PC-9 (cell line): ENCODE measurements at regions not wholly inside any gene's neighbourhood (a gene's known extent, or its start where the extent isn't known, plus 50 kb on each side); places are given as distances from the start of the nearest gene placed in this dataset.

Experiments used
- BruUV-seq: library from RNA; stranded (reverse); fragments of 400-500 nt; replicated peaks from 2 replicates; lab custom pipeline; 2021; lab: Mats Ljungman, UMichigan
- CTCF ChIA-PET: fragments of 300-600 bp; sonication (Branson Sonifier 250); formaldehyde crosslinking; loops from one replicate; lab custom pipeline; 2022; ENCODE audit warnings: antibody characterized with exemption; lab: Charles Lee
- POLR2A ChIA-PET: fragments of 300-600 bp; sonication (Branson Sonifier 250); formaldehyde crosslinking; loops from one replicate; lab custom pipeline; 2022; ENCODE audit warnings: antibody characterized with exemption; ENCODE audit not compliant: unreplicated experiment; lab: Charles Lee
- DNase-seq, 2 experiments: peaks; one replicate each; pipeline versions ENCODE4 v3.0.0 to v3.0.0-alpha.2; 2015 to 2022; ENCODE audit warnings: mixed read lengths in 1 of 2
- H2AFZ ChIP-seq: fragments of 200-600 bp; sonication (generic); 2 replicates; pipeline ENCODE4 v1.8.1; 2017; ENCODE audit warnings: antibody characterized with exemption
- H3F3A ChIP-seq: fragments of 200-600 bp; sonication (generic); 2 replicates; pipeline ENCODE4 v1.8.1; 2017; ENCODE audit warnings: antibody characterized with exemption, mild to moderate bottlenecking, low read depth; ENCODE audit not compliant: insufficient read depth
- H3K27ac ChIP-seq: fragments of 200-600 bp; sonication (generic); 2 replicates; pipeline ENCODE4 v1.6.1; 2016; ENCODE audit warnings: mixed run types
- H3K27me3 ChIP-seq: fragments of 200-600 bp; sonication (generic); 2 replicates; pipeline ENCODE4 v1.6.1; 2016; ENCODE audit warnings: low read depth, mixed run types; ENCODE audit not compliant: insufficient read depth
- H3K36me3 ChIP-seq: fragments of 200-600 bp; sonication (generic); 2 replicates; pipeline ENCODE4 v1.6.1; 2016; ENCODE audit warnings: low read depth, mixed run types
- H3K4me1 ChIP-seq: fragments of 200-600 bp; sonication (generic); replicated peaks from 2 replicates; pipeline ENCODE4 v1.6.1; 2016; ENCODE audit warnings: mixed run types; ENCODE audit not compliant: insufficient read depth
- H3K4me2 ChIP-seq: fragments of 200-600 bp; sonication (generic); 2 replicates; pipeline ENCODE4 v1.6.1; 2017; ENCODE audit warnings: mixed run types
- H3K4me3 ChIP-seq: fragments of 200-600 bp; sonication (generic); 2 replicates; pipeline ENCODE4 v1.6.1; 2016; ENCODE audit warnings: mixed run types
- H3K79me2 ChIP-seq: fragments of 200-600 bp; sonication (generic); 2 replicates; pipeline ENCODE4 v1.6.1; 2017; ENCODE audit warnings: low read depth, mixed run types
- H3K9me2 ChIP-seq: fragments of 200-600 bp; sonication (generic); 2 replicates; pipeline ENCODE4 v1.8.1; 2017; ENCODE audit warnings: mild to moderate bottlenecking; ENCODE audit not compliant: insufficient read depth
- H3K9me3 ChIP-seq: fragments of 200-600 bp; sonication (generic); 2 replicates; pipeline ENCODE4 v1.8.1; 2016; ENCODE audit warnings: low read depth; ENCODE audit not compliant: insufficient read depth
- H4K20me1 ChIP-seq: fragments of 200-600 bp; sonication (generic); 2 replicates; pipeline ENCODE4 v1.8.1; 2017; ENCODE audit not compliant: insufficient read depth
- EZH2 ChIP-seq: fragments of 200-600 bp; sonication (generic); IDR thresholded peaks from 2 replicates; pipeline ENCODE4 v1.8.0; 2017; ENCODE audit warnings: antibody characterized with exemption, low read depth
- intact Hi-C: fragments of 100-400 bp; cut with micrococcal nuclease; formaldehyde crosslinking; loops from one replicate; pipeline ENCODE4 v1.10.0; 2022; ENCODE audit not compliant: unreplicated experiment
- TF ChIP-seq, protein P1 (sequence below): fragments of 200-600 bp; sonication (generic); conservative IDR thresholded peaks from 2 replicates; pipeline ENCODE4 v1.6.1; 2017; ENCODE audit warnings: mixed run types, antibody characterized with exemption, mild to moderate bottlenecking, moderate library complexity

DNA sequence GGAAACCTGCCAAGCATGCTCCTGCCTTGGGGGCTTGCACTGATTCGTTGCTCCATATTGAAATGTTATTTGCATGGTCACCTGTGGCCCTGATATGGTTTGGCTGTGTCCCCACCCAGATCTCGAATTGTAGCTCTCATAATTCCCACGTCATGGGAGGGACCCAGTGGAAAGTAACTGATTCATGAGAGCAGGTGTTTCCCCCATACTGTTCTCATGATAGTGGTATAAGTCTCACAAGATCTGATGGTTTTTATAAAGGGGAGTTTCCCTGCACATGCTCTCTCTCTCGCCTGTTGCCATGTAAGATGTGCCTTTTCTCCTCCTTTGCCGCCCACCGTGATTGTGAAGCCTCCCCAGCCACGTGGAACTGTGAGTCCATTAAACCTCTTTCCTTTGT, 402.4 kb downstream of the ETS1 start:
- H3K9me3 ChIP-seq: peaks cover 14% of the 10 kb centered on the region; the same call in 1 of the 2 replicates
- intact Hi-C loops: no loop called here
- H3K9me2 ChIP-seq: no peaks in the 10 kb centered on the region
- H3K79me2 ChIP-seq: no peaks in the 10 kb centered on the region
- no peak overlapping the region for H3K4me3 ChIP-seq
- H3K4me1 ChIP-seq: peaks cover 9% of the 10 kb centered on the region; the same call in 1 of the 2 replicates
- BruUV-seq: no TSS peak
- no peak overlapping the region for H3K27ac ChIP-seq
- no peak for DNase-seq
- H3K4me2 ChIP-seq: no peak overlapping the region
- TF ChIP-seq, protein P1, sequence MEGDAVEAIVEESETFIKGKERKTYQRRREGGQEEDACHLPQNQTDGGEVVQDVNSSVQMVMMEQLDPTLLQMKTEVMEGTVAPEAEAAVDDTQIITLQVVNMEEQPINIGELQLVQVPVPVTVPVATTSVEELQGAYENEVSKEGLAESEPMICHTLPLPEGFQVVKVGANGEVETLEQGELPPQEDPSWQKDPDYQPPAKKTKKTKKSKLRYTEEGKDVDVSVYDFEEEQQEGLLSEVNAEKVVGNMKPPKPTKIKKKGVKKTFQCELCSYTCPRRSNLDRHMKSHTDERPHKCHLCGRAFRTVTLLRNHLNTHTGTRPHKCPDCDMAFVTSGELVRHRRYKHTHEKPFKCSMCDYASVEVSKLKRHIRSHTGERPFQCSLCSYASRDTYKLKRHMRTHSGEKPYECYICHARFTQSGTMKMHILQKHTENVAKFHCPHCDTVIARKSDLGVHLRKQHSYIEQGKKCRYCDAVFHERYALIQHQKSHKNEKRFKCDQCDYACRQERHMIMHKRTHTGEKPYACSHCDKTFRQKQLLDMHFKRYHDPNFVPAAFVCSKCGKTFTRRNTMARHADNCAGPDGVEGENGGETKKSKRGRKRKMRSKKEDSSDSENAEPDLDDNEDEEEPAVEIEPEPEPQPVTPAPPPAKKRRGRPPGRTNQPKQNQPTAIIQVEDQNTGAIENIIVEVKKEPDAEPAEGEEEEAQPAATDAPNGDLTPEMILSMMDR: no peak
- TF ChIP-seq EZH2: no peak
- no peak overlapping the region for H2AFZ ChIP-seq
- H3F3A ChIP-seq: no peaks in the 10 kb centered on the region
- H4K20me1 ChIP-seq: no peaks in the 10 kb centered on the region
- H3K27me3 ChIP-seq: no peaks in the 10 kb centered on the region
- CTCF ChIA-PET: no interaction called here
- POLR2A ChIA-PET: no interaction called here
- no peaks in the 10 kb centered on the region for H3K36me3 ChIP-seq

DNA sequence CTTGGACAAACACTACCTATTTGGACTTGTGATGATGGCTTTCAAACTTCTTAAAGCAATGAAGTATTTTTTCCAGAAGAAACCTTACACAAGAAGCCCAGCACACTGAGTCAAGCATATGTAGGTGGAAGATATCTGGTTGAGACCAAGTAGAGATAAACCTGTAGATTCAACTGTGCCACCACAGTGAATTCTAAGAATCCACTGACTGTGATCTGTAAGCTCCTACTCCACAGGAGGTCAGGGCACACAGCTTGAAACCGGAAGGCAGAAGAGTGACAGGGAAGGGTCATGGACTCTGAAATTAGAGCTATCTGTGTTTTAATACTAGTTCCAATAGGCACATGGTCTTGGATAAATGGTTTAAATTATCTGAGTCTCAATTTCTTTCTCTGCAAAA, 404.5 kb downstream of the ETS1 start:
- Histone ChIP-seq H2AFZ (no peak overlapping the region), H3K36me3 (no peaks in the 10 kb centered on the region), H3K4me3 (no peak overlapping the region), H3K4me1 (peaks cover 14% of the 10 kb centered on the region; the same call in 1 of the 2 replicates), H3K4me2 (no peak overlapping the region), H4K20me1 (no peaks in the 10 kb centered on the region), H3K79me2 (no peaks in the 10 kb centered on the region), H3F3A (no peaks in the 10 kb centered on the region), H3K27ac (no peak overlapping the region), H3K9me2 (no peaks in the 10 kb centered on the region), H3K9me3 (peaks cover 14% of the 10 kb centered on the region), H3K27me3 (no peaks in the 10 kb centered on the region)
- no peak for DNase-seq
- CTCF ChIA-PET: no interaction called here
- POLR2A ChIA-PET: no interaction called here
- BruUV-seq: no TSS peak
- intact Hi-C loops: no loop called here
- TF ChIP-seq, protein P1: no peak
- TF ChIP-seq EZH2: no peak

DNA sequence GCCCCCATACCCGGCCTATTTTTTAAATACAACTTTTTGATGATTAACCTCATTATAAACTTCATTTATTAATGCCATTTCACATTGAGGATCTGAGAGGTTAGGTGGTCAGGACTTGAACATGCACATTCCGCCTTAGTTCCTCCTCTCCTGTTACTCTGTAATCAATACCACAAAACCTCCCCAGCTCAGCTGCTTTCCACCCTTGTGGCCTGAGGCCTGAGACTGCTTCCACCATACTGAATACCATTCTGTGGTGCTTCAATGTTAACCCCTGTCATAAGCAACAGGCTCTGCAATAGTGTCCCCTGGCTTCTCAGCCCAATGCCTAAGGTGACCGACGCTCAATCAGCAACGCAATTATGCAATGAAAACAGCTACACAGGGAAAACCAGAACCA, 405.4 kb downstream of the ETS1 start:
- intact Hi-C loops: no loop called here
- POLR2A ChIA-PET: no interaction called here
- no peak overlapping the region for H3K27ac ChIP-seq
- peaks cover 14% of the 10 kb centered on the region for H3K9me3 ChIP-seq
- no peak overlapping the region for H3K4me3 ChIP-seq
- H3F3A ChIP-seq: no peaks in the 10 kb centered on the region
- DNase-seq: no peak
- no peaks in the 10 kb centered on the region for H3K27me3 ChIP-seq
- no peaks in the 10 kb centered on the region for H3K36me3 ChIP-seq
- no peak overlapping the region for H2AFZ ChIP-seq
- no TSS peak for BruUV-seq
- H3K4me2 ChIP-seq: no peak overlapping the region
- peaks cover 14% of the 10 kb centered on the region; the same call in 1 of the 2 replicates for H3K4me1 ChIP-seq
- H4K20me1 ChIP-seq: no peaks in the 10 kb centered on the region
- H3K79me2 ChIP-seq: no peaks in the 10 kb centered on the region
- H3K9me2 ChIP-seq: no peaks in the 10 kb centered on the region
- CTCF ChIA-PET: no interaction called here
- no peak for TF ChIP-seq EZH2
- TF ChIP-seq, protein P1: no peak
